Osteoblast (primary cell): ENCODE measurements at regions not wholly inside any gene's neighbourhood (a gene's known extent, or its start where the extent isn't known, plus 50 kb on each side); places are given as distances from the start of the nearest gene placed in this dataset.

ENCODE experiments used
- DNase-seq: peaks from one replicate; pipeline ENCODE4 v3.0.0; 2011; ENCODE audit warnings: low spot score, mixed read lengths; ENCODE audit not compliant: insufficient read length; ENCODE audit errors: missing footprints
- H2AFZ ChIP-seq: 2 replicates; pipeline ENCODE4 v1.6.0; 2011; ENCODE audit warnings: mild to moderate bottlenecking, low read length
- H3K27ac ChIP-seq: 2 replicates; pipeline ENCODE4 v1.5.1; 2011; ENCODE audit warnings: mild to moderate bottlenecking, low read depth, low read length, moderate library complexity
- H3K27me3 ChIP-seq: 2 replicates; pipeline ENCODE4 v1.6.0; 2012; ENCODE audit warnings: mild to moderate bottlenecking, control low read depth, inconsistent platforms, low read length, moderate library complexity; ENCODE audit not compliant: insufficient read depth
- H3K36me3 ChIP-seq: 2 replicates; pipeline ENCODE4 v1.5.1; 2011; ENCODE audit warnings: mild to moderate bottlenecking, low read length, control low read depth, moderate library complexity; ENCODE audit not compliant: insufficient read depth
- H3K4me1 ChIP-seq: 2 replicates; pipeline ENCODE4 v1.5.1; 2011; ENCODE audit warnings: mild to moderate bottlenecking, low read length, control low read depth, moderate library complexity; ENCODE audit not compliant: insufficient read depth
- H3K4me2 ChIP-seq: 2 replicates; pipeline ENCODE4 v1.6.0; 2011; ENCODE audit warnings: mild to moderate bottlenecking, low read length; ENCODE audit not compliant: insufficient read depth
- H3K4me3 ChIP-seq: fragments of 200-600 bp; sonication (generic); 3 replicates; pipeline ENCODE4 v1.5.1; 2012; ENCODE audit warnings: mild to moderate bottlenecking, low read length, inconsistent platforms; ENCODE audit not compliant: insufficient read depth
- H3K79me2 ChIP-seq: 2 replicates; pipeline ENCODE4 v1.6.0; 2012; ENCODE audit warnings: mild to moderate bottlenecking, low read length, control low read depth, inconsistent platforms; ENCODE audit not compliant: insufficient read depth
- H3K9me3 ChIP-seq: 2 replicates; pipeline ENCODE4 v1.5.1; 2011; ENCODE audit warnings: low read depth, low read length, control low read depth
- H4K20me1 ChIP-seq: 2 replicates; pipeline ENCODE4 v1.6.0; 2012; ENCODE audit warnings: mild to moderate bottlenecking, low read length, control low read depth; ENCODE audit not compliant: insufficient read depth
- CTCF ChIP-seq: IDR thresholded peaks from 2 replicates; pipeline ENCODE4 v1.5.1; 2011; ENCODE audit warnings: mild to moderate bottlenecking, low read depth, low read length, moderate library complexity; ENCODE audit errors: extremely low read depth

- H3K27ac ChIP-seq: no peak overlapping the region
- no peaks in the 10 kb centered on the region for H3K79me2 ChIP-seq
- no peak for DNase-seq
- H3K4me3 ChIP-seq: no peak overlapping the region
- H3K4me2 ChIP-seq: no peak overlapping the region
- H3K9me3 ChIP-seq: peaks cover 3% of the 10 kb centered on the region
- TF ChIP-seq CTCF: no peak
- H2AFZ ChIP-seq: no peak overlapping the region
- H3K4me1 ChIP-seq: no peaks in the 10 kb centered on the region
- no peaks in the 10 kb centered on the region for H3K27me3 ChIP-seq
- H3K36me3 ChIP-seq: no peaks in the 10 kb centered on the region
- no peaks in the 10 kb centered on the region for H4K20me1 ChIP-seq
Observed at GRCh38 chr10:116006508-116006907, 266.5 kb downstream of the GFRA1 start.

GRCh38 chr10:116005301-116005700 is 267.7 kb downstream of the GFRA1 start:
- no peak overlapping the region for H3K4me2 ChIP-seq
- no peaks in the 10 kb centered on the region for H3K79me2 ChIP-seq
- no peak for TF ChIP-seq CTCF
- H3K27ac ChIP-seq: no peak overlapping the region
- H3K9me3 ChIP-seq: peaks cover 3% of the 10 kb centered on the region
- H3K36me3 ChIP-seq: no peaks in the 10 kb centered on the region
- no peaks in the 10 kb centered on the region for H3K27me3 ChIP-seq
- no peak overlapping the region for H3K4me3 ChIP-seq
- no peak overlapping the region for H2AFZ ChIP-seq
- no peak for DNase-seq
- H3K4me1 ChIP-seq: no peaks in the 10 kb centered on the region
- no peaks in the 10 kb centered on the region for H4K20me1 ChIP-seq

- Histone ChIP-seq H4K20me1 (no peaks in the 10 kb centered on the region), H3K79me2 (no peaks in the 10 kb centered on the region), H3K27ac (no peak overlapping the region), H3K4me3 (no peak overlapping the region), H3K4me1 (no peaks in the 10 kb centered on the region), H2AFZ (no peak overlapping the region), H3K36me3 (no peaks in the 10 kb centered on the region), H3K4me2 (no peak overlapping the region), H3K9me3 (no peaks in the 10 kb centered on the region), H3K27me3 (no peaks in the 10 kb centered on the region)
- no peak for TF ChIP-seq CTCF
- no peak for DNase-seq
Observed at GRCh38 chr10:116002735-116003134, 270.3 kb downstream of the GFRA1 start.

GRCh38 chr10:116001976-116002375 is 271.0 kb downstream of the GFRA1 start:
- Histone ChIP-seq H3K36me3 (no peaks in the 10 kb centered on the region), H2AFZ (no peak overlapping the region), H3K4me2 (no peak overlapping the region), H3K27ac (no peak overlapping the region), H3K9me3 (no peaks in the 10 kb centered on the region), H3K79me2 (no peaks in the 10 kb centered on the region), H3K27me3 (no peaks in the 10 kb centered on the region), H3K4me1 (no peaks in the 10 kb centered on the region), H3K4me3 (no peak overlapping the region), H4K20me1 (no peaks in the 10 kb centered on the region)
- no peak for TF ChIP-seq CTCF
- DNase-seq: no peak
